ENCODE measurements at regions not wholly inside any gene's neighbourhood (a gene's known extent, or its start where the extent isn't known, plus 50 kb on each side); places are given as distances from the start of the nearest gene placed in this dataset.

DNA sequence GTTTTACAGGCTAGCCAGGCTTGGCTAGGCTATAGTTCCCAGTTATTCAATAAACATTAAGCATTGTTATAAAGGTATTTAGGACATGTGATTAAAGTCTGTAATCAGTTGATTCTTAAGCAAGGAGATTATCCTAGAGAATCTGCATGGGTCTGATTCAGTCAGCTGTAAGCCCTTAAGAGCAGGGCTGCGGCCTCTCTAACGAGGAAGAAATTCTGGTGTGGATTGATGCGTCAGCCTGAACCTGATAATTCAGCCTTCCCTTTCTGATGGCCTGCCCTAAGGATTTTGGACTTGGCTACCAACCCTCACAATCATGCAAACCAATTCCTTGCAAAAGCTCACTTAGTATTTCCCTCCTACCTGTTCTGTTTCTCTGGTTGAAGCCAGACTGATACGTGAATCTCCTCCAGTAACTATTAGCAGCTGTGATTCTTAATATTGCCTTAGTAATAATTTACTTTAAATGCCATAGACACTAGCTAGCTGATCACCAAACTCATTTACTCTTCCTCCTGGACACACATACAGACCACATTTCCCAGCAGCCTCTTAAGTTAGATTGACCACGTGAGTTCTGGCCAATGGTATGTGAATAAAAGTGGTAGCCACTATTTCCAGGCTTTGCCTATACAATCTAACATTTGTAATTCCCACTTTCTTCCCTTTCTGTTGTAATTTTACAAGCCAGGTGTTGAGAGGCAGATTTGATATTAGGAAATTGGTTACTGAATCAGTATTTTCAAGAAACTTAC is 678.0 kb upstream of the INTU start:
- DNase-seq (ENCODE audit: low read depth) = no peak
- TF ChIP-seq, protein P1, sequence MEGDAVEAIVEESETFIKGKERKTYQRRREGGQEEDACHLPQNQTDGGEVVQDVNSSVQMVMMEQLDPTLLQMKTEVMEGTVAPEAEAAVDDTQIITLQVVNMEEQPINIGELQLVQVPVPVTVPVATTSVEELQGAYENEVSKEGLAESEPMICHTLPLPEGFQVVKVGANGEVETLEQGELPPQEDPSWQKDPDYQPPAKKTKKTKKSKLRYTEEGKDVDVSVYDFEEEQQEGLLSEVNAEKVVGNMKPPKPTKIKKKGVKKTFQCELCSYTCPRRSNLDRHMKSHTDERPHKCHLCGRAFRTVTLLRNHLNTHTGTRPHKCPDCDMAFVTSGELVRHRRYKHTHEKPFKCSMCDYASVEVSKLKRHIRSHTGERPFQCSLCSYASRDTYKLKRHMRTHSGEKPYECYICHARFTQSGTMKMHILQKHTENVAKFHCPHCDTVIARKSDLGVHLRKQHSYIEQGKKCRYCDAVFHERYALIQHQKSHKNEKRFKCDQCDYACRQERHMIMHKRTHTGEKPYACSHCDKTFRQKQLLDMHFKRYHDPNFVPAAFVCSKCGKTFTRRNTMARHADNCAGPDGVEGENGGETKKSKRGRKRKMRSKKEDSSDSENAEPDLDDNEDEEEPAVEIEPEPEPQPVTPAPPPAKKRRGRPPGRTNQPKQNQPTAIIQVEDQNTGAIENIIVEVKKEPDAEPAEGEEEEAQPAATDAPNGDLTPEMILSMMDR (conservative IDR thresholded peaks at IDR 0.05; ENCODE audit: low read depth, low read length) = no peak
- H3K4me3 ChIP-seq (ENCODE audit: low read depth, low read length) = no peak overlapping the region

GRCh38 chr4:126955292-126956183 is 677.2 kb upstream of the INTU start:
- TF ChIP-seq, protein P1 (conservative IDR thresholded peaks at IDR 0.05; ENCODE audit: low read depth, low read length) = no peak
- no peak overlapping the region for H3K4me3 ChIP-seq (ENCODE audit: low read depth, low read length)

DNA sequence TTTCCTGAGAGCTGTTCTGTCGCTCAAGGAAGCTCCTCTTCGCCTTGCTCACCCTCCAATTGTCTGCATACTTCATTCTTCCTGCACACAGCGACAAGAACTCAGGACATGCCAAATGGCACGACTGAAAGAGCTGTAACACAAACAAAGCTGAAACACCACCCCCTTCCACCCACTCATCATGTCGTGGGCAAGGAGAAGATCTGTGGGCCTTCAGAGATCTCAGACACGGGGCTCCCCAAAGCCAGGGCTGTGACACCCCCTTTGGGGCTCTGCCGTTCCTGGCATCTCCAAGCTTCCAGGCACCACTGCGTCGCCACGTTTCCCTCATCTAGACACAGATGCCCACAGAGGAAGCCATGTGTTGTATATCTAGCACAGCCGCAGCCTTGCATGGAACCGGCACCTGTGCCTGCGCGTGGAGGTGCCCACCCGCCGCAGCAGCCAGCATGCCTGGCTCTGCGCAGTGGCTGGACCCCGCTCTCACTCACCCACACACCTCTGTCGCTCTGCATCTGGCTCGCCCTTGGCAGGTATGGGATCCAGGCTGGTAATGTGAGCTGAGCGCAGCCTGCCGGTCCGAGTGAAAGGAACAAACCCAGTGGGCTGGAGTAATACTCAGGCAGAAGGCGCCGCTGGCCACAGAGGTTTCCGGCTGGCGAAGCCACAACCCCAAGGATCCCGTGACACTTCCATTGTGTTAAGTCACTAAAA is 676.4 kb upstream of the INTU start:
- H3K4me3 ChIP-seq (ENCODE audit: low read depth, low read length) = no peak overlapping the region
- TF ChIP-seq, protein P1 (conservative IDR thresholded peaks at IDR 0.05; ENCODE audit: low read depth, low read length) = no peak
- no peak for DNase-seq (ENCODE audit: low read depth)

More at GRCh38 chr4:126955292-126956183, 677.2 kb upstream of the INTU start:
- DNase-seq (ENCODE audit: low read depth) = no peak

DNA sequence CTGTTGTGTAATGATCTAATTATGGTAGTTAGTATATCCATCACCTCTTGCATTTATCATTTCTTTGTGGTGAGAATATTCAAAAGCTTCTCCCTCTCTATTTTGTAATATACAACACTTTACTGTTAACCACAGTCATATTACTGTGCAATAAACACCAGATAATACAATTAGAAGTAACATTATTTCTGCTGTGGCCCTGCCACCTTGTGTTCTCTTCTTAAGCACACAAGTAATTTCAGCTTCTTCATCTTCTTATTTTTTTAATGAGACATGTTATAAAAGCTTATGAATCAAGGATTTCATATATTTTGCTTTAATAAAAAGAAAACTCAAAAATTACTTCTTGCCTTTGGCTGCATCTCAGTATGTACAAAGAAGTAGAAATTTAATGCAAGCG is 675.2 kb upstream of the INTU start:
- no peak for DNase-seq (ENCODE audit: low read depth)
- no peak overlapping the region for H3K4me3 ChIP-seq (ENCODE audit: low read depth, low read length)
- TF ChIP-seq, protein P1 (conservative IDR thresholded peaks at IDR 0.05; ENCODE audit: low read depth, low read length) = peak; percentile 37

DNA sequence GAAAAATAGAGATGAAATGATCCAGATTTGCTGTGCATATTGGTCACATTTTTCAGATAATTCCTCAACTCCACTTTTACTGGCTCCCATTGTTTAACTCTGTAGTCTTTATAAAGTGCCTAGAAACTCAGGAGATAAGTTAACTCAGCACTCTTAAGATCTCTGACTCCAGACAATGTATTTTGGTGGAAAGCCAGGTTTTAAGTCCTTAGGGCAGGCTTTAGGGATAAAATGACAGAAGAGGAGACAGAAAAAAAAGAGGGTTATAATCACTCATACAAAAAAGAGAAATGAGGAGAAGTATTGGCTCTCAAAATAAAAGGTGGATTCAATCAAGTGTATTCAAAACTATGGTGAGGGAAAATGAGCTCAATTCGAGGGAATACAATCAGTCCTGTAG is 674.8 kb upstream of the INTU start:
- no peak overlapping the region for H3K4me3 ChIP-seq (ENCODE audit: low read depth, low read length)
- TF ChIP-seq, protein P1 (conservative IDR thresholded peaks at IDR 0.05; ENCODE audit: low read depth, low read length) = no peak
- DNase-seq (ENCODE audit: low read depth) = no peak

GRCh38 chr4:126958482-126958881 is 674.3 kb upstream of the INTU start:
- H3K4me3 ChIP-seq (ENCODE audit: low read depth, low read length) = no peak overlapping the region
- no peak for DNase-seq (ENCODE audit: low read depth)
- TF ChIP-seq, protein P1 (conservative IDR thresholded peaks at IDR 0.05; ENCODE audit: low read depth, low read length) = no peak
